Gastroesophageal sphincter (tissue), 3 donors: ENCODE measurements at regions not wholly inside any gene's neighbourhood (a gene's known extent, or its start where the extent isn't known, plus 50 kb on each side); places are given as distances from the start of the nearest gene placed in this dataset.

Experiments
- POLR2AphosphoS5 ChIP-seq: sonication (generic); formaldehyde crosslinking; IDR thresholded peaks from one replicate; pipeline ENCODE4 v1.6.1; 2017; ENCODE audit warnings: antibody characterized with exemption
- TF ChIP-seq, protein P1 (sequence below), 4 experiments: fragments of 200-600 bp in 2 of 4; fragments of 450-650 bp in 2 of 4; sonication (generic) in 1 of 4; IDR thresholded peaks; one replicate each; pipeline ENCODE4 v1.5.1; 2017 to 2019; ENCODE audit warnings: antibody characterized with exemption in 4 of 4, mild to moderate bottlenecking in 2 of 4, moderate library complexity in 2 of 4

DNA sequence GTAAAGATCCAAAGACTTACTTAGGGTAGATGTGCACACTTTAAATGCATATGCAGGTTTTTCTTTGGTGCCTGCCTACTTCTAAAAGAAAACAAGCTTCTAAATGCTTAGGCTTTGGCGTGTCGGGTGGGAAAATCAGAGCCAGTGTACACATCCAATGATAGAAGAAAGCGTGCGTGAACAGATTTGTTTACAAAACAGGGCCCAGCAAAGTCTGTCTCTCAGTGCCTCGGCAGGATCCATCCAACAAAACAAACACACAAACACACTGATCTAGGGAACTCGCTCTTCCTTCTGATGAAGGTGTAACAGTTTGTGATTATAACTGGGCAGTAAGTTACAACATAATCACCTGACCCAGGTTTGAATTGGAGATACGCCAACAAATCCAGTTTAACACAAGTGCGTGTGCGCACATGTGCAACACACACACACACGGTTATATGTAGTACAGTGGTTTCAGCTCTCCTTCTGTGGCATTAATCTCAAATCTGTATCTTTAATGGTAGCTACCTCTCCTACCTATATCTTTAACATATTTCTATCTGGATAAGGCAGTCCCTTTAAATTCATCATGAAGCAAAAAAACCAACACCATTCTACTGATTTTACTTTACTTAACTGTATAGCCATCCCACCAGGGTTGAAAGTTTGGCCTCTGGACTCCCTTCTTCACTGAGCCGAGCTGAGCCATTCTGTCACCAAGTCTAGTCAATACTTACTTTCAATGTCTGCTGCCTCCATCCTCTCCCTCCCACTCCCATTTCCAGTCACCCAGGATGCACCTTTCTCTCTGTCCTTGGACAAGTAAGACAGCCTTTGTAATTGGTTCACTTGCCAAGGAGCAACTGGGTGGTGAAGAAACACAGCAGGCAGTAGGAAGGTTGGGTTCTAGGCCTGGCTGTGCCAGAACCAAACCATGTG is 184.4 kb upstream of the KLF14 start:
- TF ChIP-seq, protein P1, sequence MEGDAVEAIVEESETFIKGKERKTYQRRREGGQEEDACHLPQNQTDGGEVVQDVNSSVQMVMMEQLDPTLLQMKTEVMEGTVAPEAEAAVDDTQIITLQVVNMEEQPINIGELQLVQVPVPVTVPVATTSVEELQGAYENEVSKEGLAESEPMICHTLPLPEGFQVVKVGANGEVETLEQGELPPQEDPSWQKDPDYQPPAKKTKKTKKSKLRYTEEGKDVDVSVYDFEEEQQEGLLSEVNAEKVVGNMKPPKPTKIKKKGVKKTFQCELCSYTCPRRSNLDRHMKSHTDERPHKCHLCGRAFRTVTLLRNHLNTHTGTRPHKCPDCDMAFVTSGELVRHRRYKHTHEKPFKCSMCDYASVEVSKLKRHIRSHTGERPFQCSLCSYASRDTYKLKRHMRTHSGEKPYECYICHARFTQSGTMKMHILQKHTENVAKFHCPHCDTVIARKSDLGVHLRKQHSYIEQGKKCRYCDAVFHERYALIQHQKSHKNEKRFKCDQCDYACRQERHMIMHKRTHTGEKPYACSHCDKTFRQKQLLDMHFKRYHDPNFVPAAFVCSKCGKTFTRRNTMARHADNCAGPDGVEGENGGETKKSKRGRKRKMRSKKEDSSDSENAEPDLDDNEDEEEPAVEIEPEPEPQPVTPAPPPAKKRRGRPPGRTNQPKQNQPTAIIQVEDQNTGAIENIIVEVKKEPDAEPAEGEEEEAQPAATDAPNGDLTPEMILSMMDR (IDR thresholded peaks at IDR 0.05), result no peak
- no peak for TF ChIP-seq POLR2AphosphoS5
